ENCODE measurements at regions not wholly inside any gene's neighbourhood (a gene's known extent, or its start where the extent isn't known, plus 50 kb on each side); places are given as distances from the start of the nearest gene placed in this dataset.

GRCh38 chr13:80196756-80197155 is 144.2 kb downstream of the SPRY2 start:
- TF ChIP-seq, protein P1, sequence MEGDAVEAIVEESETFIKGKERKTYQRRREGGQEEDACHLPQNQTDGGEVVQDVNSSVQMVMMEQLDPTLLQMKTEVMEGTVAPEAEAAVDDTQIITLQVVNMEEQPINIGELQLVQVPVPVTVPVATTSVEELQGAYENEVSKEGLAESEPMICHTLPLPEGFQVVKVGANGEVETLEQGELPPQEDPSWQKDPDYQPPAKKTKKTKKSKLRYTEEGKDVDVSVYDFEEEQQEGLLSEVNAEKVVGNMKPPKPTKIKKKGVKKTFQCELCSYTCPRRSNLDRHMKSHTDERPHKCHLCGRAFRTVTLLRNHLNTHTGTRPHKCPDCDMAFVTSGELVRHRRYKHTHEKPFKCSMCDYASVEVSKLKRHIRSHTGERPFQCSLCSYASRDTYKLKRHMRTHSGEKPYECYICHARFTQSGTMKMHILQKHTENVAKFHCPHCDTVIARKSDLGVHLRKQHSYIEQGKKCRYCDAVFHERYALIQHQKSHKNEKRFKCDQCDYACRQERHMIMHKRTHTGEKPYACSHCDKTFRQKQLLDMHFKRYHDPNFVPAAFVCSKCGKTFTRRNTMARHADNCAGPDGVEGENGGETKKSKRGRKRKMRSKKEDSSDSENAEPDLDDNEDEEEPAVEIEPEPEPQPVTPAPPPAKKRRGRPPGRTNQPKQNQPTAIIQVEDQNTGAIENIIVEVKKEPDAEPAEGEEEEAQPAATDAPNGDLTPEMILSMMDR (IDR thresholded peaks at IDR 0.05; ENCODE audit: low read depth, low read length, missing input control) = no peak
- TF ChIP-seq REST (IDR thresholded peaks at IDR 0.05) = no peak
- TF ChIP-seq HNF4A (conservative IDR thresholded peaks at IDR 0.05) = no peak
- no peak for TF ChIP-seq RXRA (IDR thresholded peaks at IDR 0.05)
- TF ChIP-seq YY1 (IDR thresholded peaks at IDR 0.05) = no peak
- no peak for TF ChIP-seq ZBTB33 (IDR thresholded peaks at IDR 0.05)
- no peak for TF ChIP-seq FOXA1 (IDR thresholded peaks at IDR 0.05)
- TF ChIP-seq RAD21 (IDR thresholded peaks at IDR 0.05) = no peak
- no peak for TF ChIP-seq EGR1 (IDR thresholded peaks at IDR 0.05; ENCODE audit: low read depth in 2 of 2)
- TF ChIP-seq SP1 (IDR thresholded peaks at IDR 0.05) = no peak
- TF ChIP-seq, protein P2, sequence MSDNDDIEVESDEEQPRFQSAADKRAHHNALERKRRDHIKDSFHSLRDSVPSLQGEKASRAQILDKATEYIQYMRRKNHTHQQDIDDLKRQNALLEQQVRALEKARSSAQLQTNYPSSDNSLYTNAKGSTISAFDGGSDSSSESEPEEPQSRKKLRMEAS (IDR thresholded peaks at IDR 0.05) = no peak
- TF ChIP-seq GABPA (IDR thresholded peaks at IDR 0.05 in 1 of 2, conservative IDR thresholded peaks at IDR 0.05 in 1 of 2) = no peak

All from liver (tissue), 3 donors.